AG09309 (cell line): ENCODE measurements at regions not wholly inside any gene's neighbourhood (a gene's known extent, or its start where the extent isn't known, plus 50 kb on each side); places are given as distances from the start of the nearest gene placed in this dataset.
A peak's percentile ranks its signal among the peaks of the same experiment; 100 is the strongest.

Experiments
- DNase-seq: peaks from one replicate; pipeline ENCODE4 v3.0.0-alpha.2; 2010; ENCODE audit warnings: low read depth
- H3K4me3 ChIP-seq: 2 replicates; pipeline ENCODE4 v1.5.1; 2011; ENCODE audit warnings: mild to moderate bottlenecking, low read depth, low read length, moderate library complexity; ENCODE audit not compliant: control insufficient read depth
- CTCF ChIP-seq: IDR thresholded peaks from 2 replicates; pipeline ENCODE4 v1.5.1; 2011; ENCODE audit warnings: mild to moderate bottlenecking, low read depth, low read length, inconsistent platforms; ENCODE audit not compliant: insufficient read depth, control insufficient read depth; ENCODE audit errors: missing control alignments

- DNase-seq: no peak
- TF ChIP-seq CTCF: peak; percentile 56
- H3K4me3 ChIP-seq: no peak overlapping the region
These were observed 76.9 kb upstream of the ABI3BP start for GRCh38 chr3:101069901-101070798.

- DNase-seq: no peak
- no peak overlapping the region for H3K4me3 ChIP-seq
- no peak for TF ChIP-seq CTCF
These were observed 75.8 kb upstream of the ABI3BP start for GRCh38 chr3:101068876-101069606.

DNA sequence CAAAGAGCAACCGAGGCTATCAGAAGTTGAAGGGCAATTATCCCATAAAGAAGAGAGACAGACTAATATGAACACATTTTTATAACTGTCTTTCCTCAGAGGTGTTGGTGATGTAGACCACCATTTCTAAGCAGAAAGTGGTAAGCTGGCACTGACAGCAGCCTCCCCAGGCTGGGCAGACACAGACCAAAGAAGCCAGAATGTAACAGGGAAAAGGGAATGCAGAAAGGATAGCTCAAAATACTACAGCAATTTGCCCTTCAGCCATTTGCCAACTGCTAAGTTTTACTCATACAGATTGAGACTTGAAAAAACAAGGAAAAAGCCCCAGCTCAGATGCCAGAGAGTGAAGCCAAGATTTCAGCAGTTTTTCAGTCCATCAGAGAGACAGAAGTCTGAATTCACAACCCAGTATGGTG lies 73.5 kb upstream of the ABI3BP start:
- DNase-seq: peak; percentile 32
- no peak for TF ChIP-seq CTCF
- no peak overlapping the region for H3K4me3 ChIP-seq

DNA sequence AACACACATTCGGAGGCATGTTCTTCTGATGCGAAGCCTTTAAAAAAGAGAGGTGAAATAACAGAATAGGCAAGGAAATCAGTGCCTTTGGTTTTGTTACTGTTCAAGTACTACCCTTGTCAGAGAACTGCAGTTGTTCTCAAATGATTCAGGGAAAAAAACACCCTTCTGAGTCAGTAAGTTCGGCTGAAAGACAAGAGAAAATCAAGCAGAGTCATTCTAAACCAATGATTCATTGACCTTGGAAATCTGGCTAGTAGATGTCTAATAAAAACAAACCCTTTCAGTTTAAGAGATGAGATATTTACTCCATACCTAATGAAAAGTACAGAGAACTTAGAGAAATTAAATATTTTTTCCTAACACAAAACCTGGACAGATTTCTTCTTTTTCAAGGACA lies 72.7 kb upstream of the ABI3BP start:
- H3K4me3 ChIP-seq: no peak overlapping the region
- DNase-seq: peak; percentile 76
- no peak for TF ChIP-seq CTCF

DNA sequence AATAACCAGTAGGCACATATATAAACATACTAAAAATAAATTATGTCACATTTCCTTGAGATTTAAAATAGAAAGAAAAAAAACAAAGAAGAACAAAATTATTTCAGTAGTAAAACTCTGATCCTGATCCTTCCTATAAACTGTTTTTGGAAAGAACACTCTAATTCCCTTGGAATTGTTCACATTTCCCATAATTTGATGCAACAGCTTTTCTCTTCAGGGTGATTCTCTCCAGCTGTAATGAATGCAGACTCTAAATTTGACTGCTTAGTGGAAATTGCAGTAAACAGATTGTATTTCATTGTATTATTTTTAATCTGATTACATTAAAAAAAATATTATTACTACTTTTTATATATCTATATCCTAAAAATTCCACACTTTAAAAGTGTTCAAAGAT lies 70.2 kb upstream of the ABI3BP start:
- H3K4me3 ChIP-seq: no peak overlapping the region
- DNase-seq: no peak
- TF ChIP-seq CTCF: no peak

DNA sequence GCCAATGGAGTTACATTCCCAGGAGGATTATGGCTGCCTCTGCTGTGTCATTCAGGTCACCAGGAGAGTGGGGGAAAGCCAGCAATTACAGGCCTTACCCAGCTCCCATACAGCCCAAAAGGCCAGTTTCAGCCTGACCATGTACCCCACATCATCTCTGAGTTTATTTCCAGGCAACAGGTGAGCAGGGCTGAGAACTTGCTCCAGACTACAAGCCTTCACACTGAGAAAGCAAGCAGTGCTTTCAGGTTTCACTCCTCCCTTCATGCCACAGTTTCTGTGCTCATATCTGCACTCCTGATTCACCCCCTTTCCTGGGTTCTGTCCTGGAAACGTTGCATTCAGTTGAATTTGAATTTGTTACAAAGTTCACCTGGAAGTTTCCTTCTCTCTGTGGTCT lies 68.1 kb upstream of the ABI3BP start:
- no peak overlapping the region for H3K4me3 ChIP-seq
- no peak for DNase-seq
- TF ChIP-seq CTCF: no peak
